HG03439 (cell line): ENCODE measurements at regions not wholly inside any gene's neighbourhood (a gene's known extent, or its start where the extent isn't known, plus 50 kb on each side); places are given as distances from the start of the nearest gene placed in this dataset.

Experiments
- ATAC-seq: cut with Tn5 transposase; IDR thresholded peaks from one replicate; pipeline ENCODE4 v1.9.1; 2021; ENCODE audit warnings: mild to moderate bottlenecking, moderate library complexity; ENCODE audit not compliant: unreplicated experiment

- ATAC-seq: no peak
Measured at GRCh38 chr5:128870923-128871322, 94.4 kb upstream of the SLC27A6 start.

- ATAC-seq: no peak
Measured at GRCh38 chr5:128876569-128877382, 88.5 kb upstream of the SLC27A6 start.

GRCh38 chr5:128877476-128877875 is 87.8 kb upstream of the SLC27A6 start:
- no peak for ATAC-seq

GRCh38 chr5:128881502-128882018 is 83.7 kb upstream of the SLC27A6 start:
- no peak for ATAC-seq

GRCh38 chr5:128885649-128886255 is 79.5 kb upstream of the SLC27A6 start:
- no peak for ATAC-seq

- ATAC-seq: no peak
Measured at GRCh38 chr5:128895122-128895521, 70.2 kb upstream of the SLC27A6 start.

- ATAC-seq: no peak
Measured at GRCh38 chr5:128896675-128897074, 68.6 kb upstream of the SLC27A6 start.

GRCh38 chr5:128903550-128903949 is 61.7 kb upstream of the SLC27A6 start:
- ATAC-seq: no peak

GRCh38 chr5:128904805-128905567 is 60.3 kb upstream of the SLC27A6 start:
- ATAC-seq: no peak

GRCh38 chr5:128905568-128906110 is 59.6 kb upstream of the SLC27A6 start:
- ATAC-seq: peak; percentile 90

GRCh38 chr5:128913551-128913950 is 51.7 kb upstream of the SLC27A6 start:
- peak; percentile 83 for ATAC-seq
